Thyroid gland (tissue), 4 donors: ENCODE measurements at regions not wholly inside any gene's neighbourhood (a gene's known extent, or its start where the extent isn't known, plus 50 kb on each side); places are given as distances from the start of the nearest gene placed in this dataset.

Experiments used
- CTCF ChIP-seq, 6 experiments: fragments of 200-600 bp in 3 of 6; fragments of 450-650 bp in 3 of 6; sonication (generic) in 3 of 6; IDR thresholded peaks; one replicate each; pipeline ENCODE4 v1.5.1; 2016 to 2019; ENCODE audit warnings: antibody characterized with exemption in 6 of 6, mild to moderate bottlenecking in 2 of 6, inconsistent platforms in 1 of 6, moderate library complexity in 1 of 6
- POLR2A ChIP-seq, 2 donors: fragments of 450-650 bp; IDR thresholded peaks; one replicate each; pipeline ENCODE4 v1.6.1; 2017; ENCODE audit warnings: antibody characterized with exemption in 2 of 2, mild to moderate bottlenecking in 2 of 2, moderate library complexity in 1 of 2

GRCh38 chr6:145087034-145087433 lies 648.3 kb downstream of the EPM2A start:
- no peak for TF ChIP-seq CTCF (IDR thresholded peaks at IDR 0.05)
- no peak for TF ChIP-seq POLR2A (IDR thresholded peaks at IDR 0.05)
